H1 (cell line): ENCODE measurements at regions not wholly inside any gene's neighbourhood (a gene's known extent, or its start where the extent isn't known, plus 50 kb on each side); places are given as distances from the start of the nearest gene placed in this dataset.

Experiments used
- CTCF ChIA-PET: fragments of 300-600 bp; sonication (Branson Sonifier 250); formaldehyde crosslinking; loops from one replicate; lab custom pipeline; 2021; ENCODE audit not compliant: partially characterized antibody; lab: Charles Lee
- POLR2A ChIA-PET: fragments of 300-600 bp; sonication (Branson Sonifier 250); formaldehyde crosslinking; loops from one replicate; lab custom pipeline; 2021; ENCODE audit warnings: inconsistent platforms; ENCODE audit not compliant: partially characterized antibody; lab: Charles Lee
- DNase-seq, 2 experiments: peaks; one replicate each; pipeline versions ENCODE4 v3.0.0 to v3.0.0-alpha.2; 2010 to 2022; ENCODE audit warnings: low spot score in 2 of 2, low read depth in 1 of 2, mixed read lengths in 1 of 2
- FAIRE-seq: peaks from 2 replicates; lab custom pipeline; 2011; peaks lifted over from hg19 to GRCh38; lab: Jason Lieb, UNC
- H2AFZ ChIP-seq: 2 replicates; pipeline ENCODE4 v1.8.1; 2012; ENCODE audit warnings: low read length, inconsistent platforms
- H2AK5ac ChIP-seq: 2 replicates; pipeline ENCODE4 v1.6.1; 2013; ENCODE audit warnings: low read depth, low read length
- H2BK120ac ChIP-seq: replicated peaks from 2 replicates; pipeline ENCODE3; 2013; ENCODE audit warnings: low read depth, low read length, inconsistent platforms
- H2BK12ac ChIP-seq: 2 replicates; pipeline ENCODE4 v1.6.1; 2013; ENCODE audit warnings: low read depth, low read length
- H2BK15ac ChIP-seq: 2 replicates; pipeline ENCODE4 v1.6.1; 2013; ENCODE audit warnings: low read length
- H2BK20ac ChIP-seq: 2 replicates; pipeline ENCODE4 v1.6.1; 2013; ENCODE audit warnings: low read length
- H2BK5ac ChIP-seq: 2 replicates; pipeline ENCODE4 v1.6.1; 2013; ENCODE audit warnings: low read depth, low read length
- H3K14ac ChIP-seq: 2 replicates; pipeline ENCODE4 v1.6.1; 2013; ENCODE audit warnings: inconsistent platforms; ENCODE audit not compliant: insufficient read length
- H3K18ac ChIP-seq: 2 replicates; pipeline ENCODE4 v1.6.1; 2013; ENCODE audit warnings: low read length; ENCODE audit errors: extremely low read depth
- H3K23ac ChIP-seq: 2 replicates; pipeline ENCODE4 v1.6.1; 2013; ENCODE audit warnings: inconsistent platforms; ENCODE audit not compliant: insufficient read length
- H3K23me2 ChIP-seq: 2 replicates; pipeline ENCODE4 v1.6.1; 2013; ENCODE audit warnings: low read depth, low read length
- H3K27ac ChIP-seq: 2 replicates; pipeline ENCODE4 v1.6.1; 2011; ENCODE audit warnings: low read depth, low read length, inconsistent platforms
- H3K27me3 ChIP-seq, 4 experiments: replicated peaks in 1 of 4; 1 replicate in 1 of 4; 2 replicates in 3 of 4; pipeline versions ENCODE4 v1.6.1 to v1.8.1; 2011 to 2013; ENCODE audit warnings: low read length in 3 of 4, mild to moderate bottlenecking in 3 of 4, inconsistent platforms in 2 of 4, mixed read lengths in 2 of 4, moderate library complexity in 1 of 4; ENCODE audit not compliant: control insufficient read depth in 3 of 4, insufficient read depth in 3 of 4; ENCODE audit errors: extremely low read depth in 1 of 4
- H3K36me3 ChIP-seq, 4 experiments: 2 replicates each; pipeline versions ENCODE4 v1.6.1 to v1.8.1; 2011 to 2013; ENCODE audit warnings: mild to moderate bottlenecking in 4 of 4, low read length in 3 of 4, moderate library complexity in 2 of 4, control low read depth in 1 of 4, inconsistent platforms in 1 of 4; ENCODE audit not compliant: insufficient read depth in 4 of 4, control insufficient read depth in 2 of 4
- H3K4ac ChIP-seq: replicated peaks from 2 replicates; pipeline ENCODE3; 2013; ENCODE audit warnings: low read length, low read depth, mixed read lengths, inconsistent platforms; ENCODE audit not compliant: insufficient read length
- H3K4me1 ChIP-seq, 4 experiments: replicated peaks in 1 of 4; 1 replicate in 1 of 4; 2 replicates in 3 of 4; pipeline versions ENCODE4 v1.6.1 to v1.8.1; 2011 to 2013; ENCODE audit warnings: low read length in 3 of 4, inconsistent platforms in 2 of 4, mixed read lengths in 1 of 4; ENCODE audit not compliant: insufficient read depth in 4 of 4, control insufficient read depth in 3 of 4
- H3K4me2 ChIP-seq, 2 experiments: 2 replicates each; pipeline versions ENCODE4 v1.6.1 to v1.8.1; 2011 to 2013; ENCODE audit warnings: low read depth in 2 of 2, low read length in 2 of 2, control low read depth in 1 of 2, inconsistent platforms in 1 of 2, mild to moderate bottlenecking in 1 of 2; ENCODE audit not compliant: insufficient read depth in 1 of 2
- H3K4me3 ChIP-seq, 4 experiments: fragments of 200-600, 300-600 bp in 1 of 4; sonication (generic), shearing (Covaris generic), sonication (Bioruptor Twin) in 1 of 4; 2 replicates each; pipeline versions ENCODE4 v1.5.1 to v1.8.1; 2011 to 2016; ENCODE audit warnings: low read length in 4 of 4, low read depth in 3 of 4, control low read depth in 2 of 4, inconsistent platforms in 2 of 4, mild to moderate bottlenecking in 2 of 4, mixed read lengths in 1 of 4, moderate library complexity in 1 of 4; ENCODE audit not compliant: insufficient read depth in 2 of 4; ENCODE audit errors: extremely low read depth in 1 of 4
- H3K56ac ChIP-seq: replicated peaks from 2 replicates; pipeline ENCODE3; 2013; ENCODE audit warnings: low read depth, mild to moderate bottlenecking, mixed read lengths, low read length, inconsistent platforms; ENCODE audit not compliant: insufficient read length
- H3K79me1 ChIP-seq: 2 replicates; pipeline ENCODE4 v1.6.1; 2013; ENCODE audit warnings: low read depth, low read length, control low read depth
- H3K79me2 ChIP-seq, 2 experiments: 2 replicates each; pipeline versions ENCODE4 v1.6.1 to v1.8.1; 2012 to 2013; ENCODE audit warnings: low read length in 2 of 2, mild to moderate bottlenecking in 2 of 2, inconsistent platforms in 1 of 2; ENCODE audit not compliant: insufficient read depth in 2 of 2, control insufficient read depth in 1 of 2
- H3K9ac ChIP-seq, 4 experiments: replicated peaks in 1 of 4; 1 replicate in 1 of 4; 2 replicates in 3 of 4; pipeline versions ENCODE4 v1.6.1 to v1.8.1; 2011 to 2013; ENCODE audit warnings: low read depth in 3 of 4, low read length in 3 of 4, control low read depth in 2 of 4, mild to moderate bottlenecking in 2 of 4, moderate library complexity in 2 of 4, inconsistent platforms in 1 of 4; ENCODE audit errors: extremely low read depth in 1 of 4
- H3K9me3 ChIP-seq, 2 experiments: 2 replicates each; pipeline versions ENCODE4 v1.6.1 to v1.8.1; 2012 to 2013; ENCODE audit warnings: mild to moderate bottlenecking in 2 of 2, moderate library complexity in 2 of 2, control low read depth in 1 of 2, inconsistent platforms in 1 of 2, low read depth in 1 of 2, low read length in 1 of 2, mixed read lengths in 1 of 2; ENCODE audit not compliant: insufficient read depth in 2 of 2
- H4K20me1 ChIP-seq, 2 experiments: replicated peaks in 1 of 2; 2 replicates each; pipeline versions ENCODE3 to v1.8.1; 2011 to 2013; ENCODE audit warnings: inconsistent platforms in 2 of 2, low read length in 2 of 2, mild to moderate bottlenecking in 1 of 2; ENCODE audit not compliant: insufficient read depth in 2 of 2, control insufficient read depth in 1 of 2
- H4K5ac ChIP-seq: 2 replicates; pipeline ENCODE4 v1.6.1; 2013; ENCODE audit warnings: low read length, low read depth, mixed read lengths, inconsistent platforms; ENCODE audit not compliant: insufficient read length
- H4K8ac ChIP-seq: 2 replicates; pipeline ENCODE4 v1.8.0; 2013; ENCODE audit warnings: mild to moderate bottlenecking, moderate library complexity, low read length, inconsistent platforms; ENCODE audit not compliant: insufficient read depth; ENCODE audit errors: extremely low read depth
- H4K91ac ChIP-seq: replicated peaks from 2 replicates; pipeline ENCODE3; 2013; ENCODE audit warnings: low read length, mixed read lengths, inconsistent platforms; ENCODE audit not compliant: insufficient read length
- ATF2 ChIP-seq: IDR thresholded peaks from 2 replicates; pipeline ENCODE4 v1.6.1; 2012; ENCODE audit warnings: low read length, inconsistent platforms
- MAX ChIP-seq: IDR thresholded peaks from 2 replicates; pipeline ENCODE4 v1.6.1; 2012; ENCODE audit warnings: inconsistent platforms
- NANOG ChIP-seq: IDR thresholded peaks from 2 replicates; pipeline ENCODE4 v1.6.1; 2011; ENCODE audit warnings: low read length, low read depth, mild to moderate bottlenecking, inconsistent platforms; ENCODE audit not compliant: insufficient read depth, poor library complexity, severe bottlenecking
- TEAD4 ChIP-seq: IDR thresholded peaks from 2 replicates; pipeline ENCODE4 v1.6.1; 2012; ENCODE audit warnings: low read depth, low read length, inconsistent platforms, mixed read lengths
- WGBS, 2 experiments: shearing (Covaris generic) in 1 of 2; methylation state at CpG; one replicate each; pipeline versions ENCODE4 v1.1.6 to v1.1.7; 2013 to 2015; ENCODE audit warnings: low lambda C conversion rate in 2 of 2, mixed read lengths in 2 of 2, inconsistent platforms in 1 of 2, low coverage in 1 of 2, missing lambda C conversion rate in 1 of 2; ENCODE audit not compliant: insufficient replicate concordance in 2 of 2, insufficient coverage in 1 of 2, insufficient read length in 1 of 2; ENCODE audit errors: extremely low coverage in 1 of 2, missing lambda C conversion rate in 1 of 2; 5-methylcytosine and 5-hydroxymethylcytosine counted together

GRCh38 chr15:31517711-31518110, 191.1 kb downstream of the KLF13 start:
- H3K4me2 ChIP-seq = no peak overlapping the region
- WGBS, 2 experiments = 93% methylated on average over 5 of the region's 5 CpGs; no CpG with 5 or more reads in 1 of the 2 experiments
- no peak for TF ChIP-seq MAX
- no peak for TF ChIP-seq ATF2
- TF ChIP-seq TEAD4 = no peak
- no peak for TF ChIP-seq NANOG

More at GRCh38 chr15:31517711-31518110, 191.1 kb downstream of the KLF13 start:
- no peak overlapping the region for H3K14ac ChIP-seq
- no peak overlapping the region for H3K27ac ChIP-seq
- no peak overlapping the region for H3K56ac ChIP-seq
- DNase-seq (no peak), FAIRE-seq (no peak)
- no peak overlapping the region for H2AK5ac ChIP-seq
- peaks cover 0 to 5% (median 0%) of the 10 kb centered on the region in 4 experiments; a peak in 2 of 7 replicates for H3K4me1 ChIP-seq
- no peak overlapping the region for H3K4ac ChIP-seq
- H4K91ac ChIP-seq = no peak overlapping the region
- H3K23me2 ChIP-seq = peaks cover 3% of the 10 kb centered on the region; the same call in 1 of the 2 replicates
- CTCF ChIA-PET = no interaction called here
- H2BK5ac ChIP-seq = no peak overlapping the region
- no peak overlapping the region for H3K4me3 ChIP-seq
- H4K8ac ChIP-seq = no peak overlapping the region
- POLR2A ChIA-PET = no interaction called here
- no peak overlapping the region for H2BK20ac ChIP-seq
- H3K79me1 ChIP-seq = no peaks in the 10 kb centered on the region
- no peak overlapping the region for H2AFZ ChIP-seq
- H3K9me3 ChIP-seq = no peaks in the 10 kb centered on the region
- no peak overlapping the region for H3K18ac ChIP-seq
- H3K79me2 ChIP-seq = no peaks in the 10 kb centered on the region
- H3K9ac ChIP-seq = no peak overlapping the region
- H4K20me1 ChIP-seq = peaks cover 0 to 2% of the 10 kb centered on the region in 2 experiments
- H4K5ac ChIP-seq = no peak overlapping the region
- no peak overlapping the region for H3K23ac ChIP-seq
- H3K27me3 ChIP-seq = no peaks in the 10 kb centered on the region
- H2BK120ac ChIP-seq = no peak overlapping the region
- no peak overlapping the region for H2BK15ac ChIP-seq
- H2BK12ac ChIP-seq = no peak overlapping the region
- H3K36me3 ChIP-seq = no peaks in the 10 kb centered on the region
